ENCODE measurements at regions not wholly inside any gene's neighbourhood (a gene's known extent, or its start where the extent isn't known, plus 50 kb on each side); places are given as distances from the start of the nearest gene placed in this dataset.

DNA sequence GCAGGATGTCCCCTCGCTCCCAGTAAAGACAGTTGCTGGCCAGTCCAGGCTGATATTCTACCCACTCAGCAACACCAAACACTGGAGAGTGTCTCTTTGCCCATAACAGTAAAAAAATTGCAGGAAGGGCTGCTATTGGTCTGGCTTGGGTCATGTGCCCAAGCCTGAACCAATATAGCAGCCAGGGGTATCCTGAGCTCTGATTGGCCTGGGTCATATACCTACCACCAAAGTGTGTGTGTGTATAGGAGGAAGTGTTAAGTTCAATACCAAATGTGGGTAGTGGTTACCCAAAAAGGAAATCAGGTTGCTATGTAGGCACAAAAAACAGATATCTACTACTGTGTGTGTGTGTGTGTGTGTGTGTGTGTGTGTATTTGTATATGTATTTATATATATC, 373.2 kb downstream of the BCOR start:
- Mint-ChIP-seq H3K9me3 (no peaks in the 10 kb centered on the region), H3K4me3 (no peak overlapping the region), H3K27me3 (ENCODE audit: low read depth in 2 of 2) (peaks cover 10 to 45% of the 10 kb centered on the region in 2 donors), H3K36me3 (no peaks in the 10 kb centered on the region), H3K27ac (no peak overlapping the region), H3K4me1 (no peaks in the 10 kb centered on the region)
- TF ChIP-seq, protein P1, sequence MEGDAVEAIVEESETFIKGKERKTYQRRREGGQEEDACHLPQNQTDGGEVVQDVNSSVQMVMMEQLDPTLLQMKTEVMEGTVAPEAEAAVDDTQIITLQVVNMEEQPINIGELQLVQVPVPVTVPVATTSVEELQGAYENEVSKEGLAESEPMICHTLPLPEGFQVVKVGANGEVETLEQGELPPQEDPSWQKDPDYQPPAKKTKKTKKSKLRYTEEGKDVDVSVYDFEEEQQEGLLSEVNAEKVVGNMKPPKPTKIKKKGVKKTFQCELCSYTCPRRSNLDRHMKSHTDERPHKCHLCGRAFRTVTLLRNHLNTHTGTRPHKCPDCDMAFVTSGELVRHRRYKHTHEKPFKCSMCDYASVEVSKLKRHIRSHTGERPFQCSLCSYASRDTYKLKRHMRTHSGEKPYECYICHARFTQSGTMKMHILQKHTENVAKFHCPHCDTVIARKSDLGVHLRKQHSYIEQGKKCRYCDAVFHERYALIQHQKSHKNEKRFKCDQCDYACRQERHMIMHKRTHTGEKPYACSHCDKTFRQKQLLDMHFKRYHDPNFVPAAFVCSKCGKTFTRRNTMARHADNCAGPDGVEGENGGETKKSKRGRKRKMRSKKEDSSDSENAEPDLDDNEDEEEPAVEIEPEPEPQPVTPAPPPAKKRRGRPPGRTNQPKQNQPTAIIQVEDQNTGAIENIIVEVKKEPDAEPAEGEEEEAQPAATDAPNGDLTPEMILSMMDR (IDR thresholded peaks at IDR 0.05) = no peak
- Histone ChIP-seq H3K9me3 (ENCODE audit: control insufficient read depth, insufficient read depth, low read length) (no peaks in the 10 kb centered on the region), H3K4me1 (ENCODE audit: control insufficient read depth, insufficient read depth, low read length) (no peaks in the 10 kb centered on the region), H3K4me3 (ENCODE audit: low read length) (no peak overlapping the region), H3K27ac (ENCODE audit: low read length) (no peak overlapping the region), H3K36me3 (ENCODE audit: control insufficient read depth, insufficient read depth, low read length) (no peaks in the 10 kb centered on the region), H3K27me3 (ENCODE audit: control insufficient read depth, insufficient read depth, low read length) (no peaks in the 10 kb centered on the region)
- intact Hi-C loops (cut with micrococcal nuclease) = no loop called here
- DNase-seq (peak in 1 of 2 donors; percentile 31), ATAC-seq (peak in 2 of 3 donors; percentile 56 to 79)
- WGBS (ENCODE audit: insufficient coverage) = 88% methylated on average over 1 of the region's 1 CpG

DNA sequence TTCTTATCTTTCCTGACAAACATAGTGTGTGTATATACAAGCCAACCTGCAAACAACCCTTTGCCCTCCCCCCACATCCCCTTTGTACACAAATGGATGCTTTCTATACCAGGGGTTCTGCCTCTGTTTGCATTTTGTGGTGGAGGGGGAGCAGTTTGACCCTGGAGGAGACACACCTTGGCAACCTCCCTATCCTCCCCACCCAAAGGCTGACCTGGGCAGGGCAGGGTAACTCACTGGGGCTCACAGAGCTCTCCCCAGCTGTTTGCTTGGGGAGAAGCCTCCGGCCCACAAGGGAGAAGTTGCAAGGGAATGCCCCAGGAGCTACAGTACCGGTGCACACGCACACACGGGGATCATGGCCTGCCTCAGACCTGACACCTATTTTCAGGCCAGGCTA, 372.6 kb downstream of the BCOR start:
- Histone ChIP-seq H3K27ac (ENCODE audit: low read length) (no peak overlapping the region), H3K27me3 (ENCODE audit: control insufficient read depth, insufficient read depth, low read length) (no peaks in the 10 kb centered on the region), H3K4me1 (ENCODE audit: control insufficient read depth, insufficient read depth, low read length) (peaks cover under 1% of the 10 kb centered on the region), H3K9me3 (ENCODE audit: control insufficient read depth, insufficient read depth, low read length) (no peaks in the 10 kb centered on the region), H3K4me3 (ENCODE audit: low read length) (no peak overlapping the region), H3K36me3 (ENCODE audit: control insufficient read depth, insufficient read depth, low read length) (no peaks in the 10 kb centered on the region)
- whole genome bisulfite sequencing (ENCODE audit: insufficient coverage) = 63% methylated on average over 4 of the region's 4 CpGs
- no peak overlapping the region for H3K4me3 Mint-ChIP-seq
- no peak overlapping the region for H3K27ac Mint-ChIP-seq
- ATAC-seq = no peak
- no peaks in the 10 kb centered on the region for H3K9me3 Mint-ChIP-seq
- intact Hi-C loops (cut with micrococcal nuclease) = no loop called here
- H3K4me1 Mint-ChIP-seq = no peaks in the 10 kb centered on the region
- no peaks in the 10 kb centered on the region for H3K36me3 Mint-ChIP-seq
- no peak for DNase-seq
- TF ChIP-seq, protein P1 (IDR thresholded peaks at IDR 0.05) = no peak
- H3K27me3 Mint-ChIP-seq (ENCODE audit: low read depth in 2 of 2) = peaks cover 10 to 45% of the 10 kb centered on the region in 2 donors

DNA sequence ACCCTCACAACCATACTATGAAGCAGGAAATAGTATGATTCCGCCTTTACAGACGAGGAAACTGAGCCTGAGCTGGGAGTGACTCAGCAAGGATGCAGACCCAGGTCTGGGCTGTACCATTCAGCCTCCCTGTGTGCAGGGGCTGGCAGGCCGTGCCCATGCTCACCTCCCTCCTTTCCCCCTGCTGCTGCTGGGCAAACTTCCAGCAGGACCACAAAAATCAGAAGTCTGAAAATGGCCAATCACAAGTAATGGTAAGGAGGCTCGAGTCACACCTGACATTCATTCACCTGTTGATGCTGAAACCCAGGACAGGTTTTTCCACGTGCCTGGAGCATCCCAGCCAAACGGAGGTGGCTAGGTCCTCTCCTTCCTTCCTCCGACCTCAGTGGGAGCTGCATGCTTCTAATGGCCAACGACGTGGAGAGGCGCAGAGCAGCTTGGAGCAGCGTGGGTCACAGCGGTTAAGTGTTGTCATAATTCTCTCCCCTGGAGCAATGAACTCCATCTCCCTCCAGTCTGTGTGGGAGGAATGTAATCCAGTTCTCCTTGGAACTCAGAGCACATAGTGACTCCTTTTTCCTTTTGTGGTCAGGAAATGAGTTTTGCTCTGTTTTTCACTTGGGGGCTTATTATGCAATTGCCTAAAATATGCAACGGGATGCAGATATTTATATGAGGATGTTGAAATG, 371.7 kb downstream of the BCOR start:
- Mint-ChIP-seq H3K4me1 (peaks cover 0 to 8% of the 10 kb centered on the region in 2 donors), H3K27ac (no peak overlapping the region), H3K9me3 (no peaks in the 10 kb centered on the region), H3K27me3 (ENCODE audit: low read depth in 2 of 2) (peaks cover 14 to 45% of the 10 kb centered on the region in 2 donors), H3K36me3 (no peaks in the 10 kb centered on the region), H3K4me3 (no peak overlapping the region)
- no peaks in the 10 kb centered on the region for H3K27me3 ChIP-seq (ENCODE audit: control insufficient read depth, insufficient read depth, low read length)
- TF ChIP-seq, protein P1 (IDR thresholded peaks at IDR 0.05) = no peak
- H3K4me1 ChIP-seq (ENCODE audit: control insufficient read depth, insufficient read depth, low read length) = peaks cover 10% of the 10 kb centered on the region
- DNase-seq = no peak
- H3K27ac ChIP-seq (ENCODE audit: low read length) = no peak overlapping the region
- H3K36me3 ChIP-seq (ENCODE audit: control insufficient read depth, insufficient read depth, low read length) = no peaks in the 10 kb centered on the region
- 65% methylated on average over 7 of the region's 13 CpGs for WGBS (ENCODE audit: insufficient coverage)
- H3K4me3 ChIP-seq (ENCODE audit: low read length) = no peak overlapping the region
- ATAC-seq = no peak
- H3K9me3 ChIP-seq (ENCODE audit: control insufficient read depth, insufficient read depth, low read length) = no peaks in the 10 kb centered on the region
- intact Hi-C loops (cut with micrococcal nuclease) = no loop called here

DNA sequence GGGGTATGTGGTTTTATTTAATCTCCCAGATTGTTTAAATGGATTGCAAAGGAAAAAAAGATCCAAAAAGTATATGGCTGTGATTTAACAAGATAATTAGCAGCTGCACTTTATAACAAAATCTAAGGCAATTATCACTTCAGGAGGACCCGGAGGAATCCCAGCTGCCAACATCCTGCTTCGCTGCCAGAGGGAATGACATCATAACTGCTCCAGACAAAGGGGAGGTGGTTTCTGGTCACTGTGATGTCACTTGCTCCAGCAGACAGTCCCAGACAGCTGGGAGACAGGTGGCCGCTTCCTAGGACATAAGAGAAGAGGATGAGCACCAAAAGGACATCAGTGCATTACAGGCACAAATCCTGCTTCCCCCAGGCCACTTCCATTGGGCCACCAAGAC, 371.0 kb downstream of the BCOR start:
- H3K27me3 ChIP-seq (ENCODE audit: control insufficient read depth, insufficient read depth, low read length) = no peaks in the 10 kb centered on the region
- Mint-ChIP-seq H3K27ac (no peak overlapping the region), H3K4me1 (peaks cover 0 to 8% of the 10 kb centered on the region in 2 donors), H3K27me3 (ENCODE audit: low read depth in 2 of 2) (peaks cover 14 to 38% of the 10 kb centered on the region in 2 donors), H3K4me3 (no peak overlapping the region), H3K36me3 (no peaks in the 10 kb centered on the region), H3K9me3 (no peaks in the 10 kb centered on the region)
- no peaks in the 10 kb centered on the region for H3K36me3 ChIP-seq (ENCODE audit: control insufficient read depth, insufficient read depth, low read length)
- intact Hi-C loops (cut with micrococcal nuclease) = no loop called here
- H3K4me1 ChIP-seq (ENCODE audit: control insufficient read depth, insufficient read depth, low read length) = peaks cover 12% of the 10 kb centered on the region
- no peak overlapping the region for H3K27ac ChIP-seq (ENCODE audit: low read length)
- no peak overlapping the region for H3K4me3 ChIP-seq (ENCODE audit: low read length)
- ATAC-seq = no peak
- WGBS (ENCODE audit: insufficient coverage) = 97% methylated on average over 3 of the region's 3 CpGs
- TF ChIP-seq, protein P1 (IDR thresholded peaks at IDR 0.05) = no peak
- DNase-seq = no peak
- H3K9me3 ChIP-seq (ENCODE audit: control insufficient read depth, insufficient read depth, low read length) = no peaks in the 10 kb centered on the region

Measured in natural killer cell (primary cell).